ENCODE measurements at regions not wholly inside any gene's neighbourhood (a gene's known extent, or its start where the extent isn't known, plus 50 kb on each side); places are given as distances from the start of the nearest gene placed in this dataset.

DNA sequence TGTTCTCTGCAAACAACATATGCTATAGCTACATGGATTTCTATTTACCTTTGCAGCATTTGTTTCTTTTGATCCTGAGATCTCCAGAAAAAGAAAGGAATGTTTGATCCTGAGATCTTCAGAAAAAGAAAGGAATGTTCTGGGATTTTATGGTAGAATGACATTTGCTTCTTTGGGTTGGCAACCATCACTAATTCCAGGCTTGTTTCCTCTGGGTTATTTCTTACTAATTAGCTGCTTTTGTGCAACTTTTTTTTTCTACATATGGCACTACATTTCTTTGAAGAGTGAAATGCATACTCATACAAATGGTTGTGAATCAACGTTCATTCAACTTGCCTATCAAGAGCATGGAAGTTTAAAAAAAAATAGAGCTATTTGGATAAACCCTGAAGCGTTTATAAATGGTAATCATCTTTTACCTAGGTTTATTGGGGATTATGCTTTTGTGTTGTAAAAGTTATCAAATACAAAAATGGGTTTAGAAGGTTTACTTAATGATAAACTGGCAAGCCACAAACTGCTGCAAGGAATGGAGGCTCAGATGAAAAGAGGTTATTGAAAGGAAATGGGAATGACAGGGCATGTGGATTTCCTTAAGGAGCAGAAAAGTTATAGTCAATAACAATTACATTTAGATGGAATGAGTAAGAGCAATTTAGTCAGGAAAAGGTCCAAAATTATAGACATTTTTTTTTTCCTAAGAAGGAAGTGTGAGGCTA lies 95.6 kb upstream of the PCDH18 start:
- RAD21 ChIA-PET (ENCODE audit: unreplicated experiment), result interaction anchor here (0.9 to 1.6 kb wide), 2 partner anchors 10 to 13 kb away, joined by 3 to 6 read pairs; no protein-coding TSS in a partner anchor
- DNase-seq (ENCODE audit: low read depth, low spot score) (no peak), FAIRE-seq (no peak), ATAC-seq (no peak)
- WGBS (ENCODE audit: insufficient coverage, insufficient replicate concordance, low lambda C conversion rate, missing lambda C conversion rate), result 9% methylated on average over 2 of the region's 2 CpGs
- H3K4me2 ChIP-seq (ENCODE audit: control insufficient read depth, insufficient read depth), result no peak overlapping the region
- in situ Hi-C loops (cut with MboI), result no loop called here
- no peaks in the 10 kb centered on the region for H3K4me1 ChIP-seq (ENCODE audit: control insufficient read depth, insufficient read depth, low read length)
- intact Hi-C loops (cut with micrococcal nuclease; ENCODE audit: unreplicated experiment), result no loop called here
- SMC1A ChIA-PET (ENCODE audit: uncharacterized antibody, unreplicated experiment), result interaction anchor here (1.4 to 1.5 kb wide), 3 partner anchors 13 to 92 kb away, joined by 3 to 4 read pairs (median 3); no protein-coding TSS in a partner anchor
- no TSS peak for BruUV-seq (replicated peaks)
- no peaks in the 10 kb centered on the region for H3K36me3 ChIP-seq (ENCODE audit: control insufficient read depth in 2 of 2, insufficient read depth in 2 of 2, low read length in 1 of 2)
- POLR2A ChIA-PET, result no interaction called here
- H4K20me1 ChIP-seq (ENCODE audit: control insufficient read depth, insufficient read depth), result no peaks in the 10 kb centered on the region
- no peaks in the 10 kb centered on the region for H3K9me3 ChIP-seq (replicated peaks; ENCODE audit: control insufficient read depth, insufficient read depth, low read length)
- H3K79me2 ChIP-seq (ENCODE audit: control insufficient read depth, insufficient read depth, low read length), result no peaks in the 10 kb centered on the region
- no peak overlapping the region for H3K9ac ChIP-seq (ENCODE audit: control insufficient read depth, insufficient read depth, low read length)
- H2AFZ ChIP-seq (ENCODE audit: control insufficient read depth, low read depth, low read length), result no peak overlapping the region
- CTCF ChIA-PET, result interaction anchor here (1.5 to 1.7 kb wide), 2 partner anchors 10 to 11 kb away, joined by 4 read pairs; no protein-coding TSS in a partner anchor
- no peak overlapping the region for H3K27ac ChIP-seq (ENCODE audit: control insufficient read depth, insufficient read depth)
- TF ChIP-seq POLR2AphosphoS2 (IDR thresholded peaks at IDR 0.05; ENCODE audit: low read depth, low read length) (no peak), CHD4 (IDR thresholded peaks at IDR 0.05) (no peak), TAF1 (IDR thresholded peaks at IDR 0.05; ENCODE audit: borderline replicate concordance, low read depth, low read length) (no peak), YBX1 (IDR thresholded peaks at IDR 0.05) (no peak), CREB1 (IDR thresholded peaks at IDR 0.05; ENCODE audit: low read depth) (no peak), JUNB (IDR thresholded peaks at IDR 0.05) (no peak), MEF2A (IDR thresholded peaks at IDR 0.05; ENCODE audit: insufficient read depth, low read depth, low read length) (no peak), NR2F1 (conservative IDR thresholded peaks at IDR 0.05) (no peak)
- TF ChIP-seq, protein P1, sequence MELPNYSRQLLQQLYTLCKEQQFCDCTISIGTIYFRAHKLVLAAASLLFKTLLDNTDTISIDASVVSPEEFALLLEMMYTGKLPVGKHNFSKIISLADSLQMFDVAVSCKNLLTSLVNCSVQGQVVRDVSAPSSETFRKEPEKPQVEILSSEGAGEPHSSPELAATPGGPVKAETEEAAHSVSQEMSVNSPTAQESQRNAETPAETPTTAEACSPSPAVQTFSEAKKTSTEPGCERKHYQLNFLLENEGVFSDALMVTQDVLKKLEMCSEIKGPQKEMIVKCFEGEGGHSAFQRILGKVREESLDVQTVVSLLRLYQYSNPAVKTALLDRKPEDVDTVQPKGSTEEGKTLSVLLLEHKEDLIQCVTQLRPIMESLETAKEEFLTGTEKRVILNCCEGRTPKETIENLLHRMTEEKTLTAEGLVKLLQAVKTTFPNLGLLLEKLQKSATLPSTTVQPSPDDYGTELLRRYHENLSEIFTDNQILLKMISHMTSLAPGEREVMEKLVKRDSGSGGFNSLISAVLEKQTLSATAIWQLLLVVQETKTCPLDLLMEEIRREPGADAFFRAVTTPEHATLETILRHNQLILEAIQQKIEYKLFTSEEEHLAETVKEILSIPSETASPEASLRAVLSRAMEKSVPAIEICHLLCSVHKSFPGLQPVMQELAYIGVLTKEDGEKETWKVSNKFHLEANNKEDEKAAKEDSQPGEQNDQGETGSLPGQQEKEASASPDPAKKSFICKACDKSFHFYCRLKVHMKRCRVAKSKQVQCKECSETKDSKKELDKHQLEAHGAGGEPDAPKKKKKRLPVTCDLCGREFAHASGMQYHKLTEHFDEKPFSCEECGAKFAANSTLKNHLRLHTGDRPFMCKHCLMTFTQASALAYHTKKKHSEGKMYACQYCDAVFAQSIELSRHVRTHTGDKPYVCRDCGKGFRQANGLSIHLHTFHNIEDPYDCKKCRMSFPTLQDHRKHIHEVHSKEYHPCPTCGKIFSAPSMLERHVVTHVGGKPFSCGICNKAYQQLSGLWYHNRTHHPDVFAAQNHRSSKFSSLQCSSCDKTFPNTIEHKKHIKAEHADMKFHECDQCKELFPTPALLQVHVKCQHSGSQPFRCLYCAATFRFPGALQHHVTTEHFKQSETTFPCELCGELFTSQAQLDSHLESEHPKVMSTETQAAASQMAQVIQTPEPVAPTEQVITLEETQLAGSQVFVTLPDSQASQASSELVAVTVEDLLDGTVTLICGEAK (IDR thresholded peaks at IDR 0.05; ENCODE audit: borderline replicate concordance), result no peak
- no peak overlapping the region for H3K4me3 ChIP-seq
- no peaks in the 10 kb centered on the region for H3K27me3 ChIP-seq (replicated peaks in 1 of 2; ENCODE audit: control insufficient read depth in 2 of 2, insufficient read depth in 2 of 2, low read length in 1 of 2)

All from GM12878 (cell line).